Urinary bladder (tissue), 3 donors: ENCODE measurements at regions not wholly inside any gene's neighbourhood (a gene's known extent, or its start where the extent isn't known, plus 50 kb on each side); places are given as distances from the start of the nearest gene placed in this dataset.
"Not testable (repeated sequence)": the region's sequence is repeated elsewhere in the genome, so short reads cannot be mapped to it uniquely, and the experiment has no call there.

Source experiments
- DNase-seq: peaks from one replicate; pipeline ENCODE4 v3.0.0-alpha.2; 2015; ENCODE audit errors: extremely low spot score
- H3K27ac ChIP-seq: one replicate; pipeline ENCODE4 v1.5.1; 2013; ENCODE audit warnings: low read depth, mild to moderate bottlenecking, moderate library complexity
- H3K36me3 ChIP-seq: one replicate; pipeline ENCODE4 v1.6.1; 2013; ENCODE audit warnings: mild to moderate bottlenecking, moderate library complexity; ENCODE audit not compliant: insufficient read depth
- H3K4me1 ChIP-seq: one replicate; pipeline ENCODE4 v1.6.1; 2013; ENCODE audit warnings: mild to moderate bottlenecking, moderate library complexity; ENCODE audit not compliant: insufficient read depth
- H3K4me3 ChIP-seq: one replicate; pipeline ENCODE4 v1.5.1; 2013; ENCODE audit warnings: low read depth, low read length
- WGBS: extraction: QIAGEN DNeasy Blood & Tissue Kit; methylation state at CpG from one replicate; pipeline ENCODE4 v1.1.7; 2013; 5-methylcytosine and 5-hydroxymethylcytosine counted together
- donor health status: healthy with polysubstance abuse.
- donor health status: healthy.

DNA sequence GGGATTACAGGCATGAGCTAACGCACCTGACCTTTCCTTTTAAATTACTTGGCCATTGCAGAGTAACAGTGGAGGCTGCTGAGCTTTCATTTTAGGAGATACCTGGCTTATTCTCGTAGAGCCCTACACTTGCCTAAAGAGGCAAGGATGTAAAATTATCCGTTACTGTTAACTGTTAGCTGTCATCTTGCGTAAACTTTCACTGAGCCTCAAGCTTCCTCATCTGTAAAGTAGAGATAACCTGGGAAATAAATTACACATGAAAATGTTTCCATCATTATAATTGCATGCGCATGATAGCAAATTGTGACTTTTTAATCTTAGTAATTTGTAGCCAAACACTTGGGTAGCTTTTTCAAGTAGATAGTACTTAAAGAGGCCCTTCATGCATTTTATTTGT lies 118.8 kb upstream of the VKORC1L1 start:
- not testable (repeated sequence) for H3K36me3 ChIP-seq, DNase-seq, H3K27ac ChIP-seq, H3K4me1 ChIP-seq, H3K4me3 ChIP-seq
- 69% methylated on average over 5 of the region's 5 CpGs for WGBS

DNA sequence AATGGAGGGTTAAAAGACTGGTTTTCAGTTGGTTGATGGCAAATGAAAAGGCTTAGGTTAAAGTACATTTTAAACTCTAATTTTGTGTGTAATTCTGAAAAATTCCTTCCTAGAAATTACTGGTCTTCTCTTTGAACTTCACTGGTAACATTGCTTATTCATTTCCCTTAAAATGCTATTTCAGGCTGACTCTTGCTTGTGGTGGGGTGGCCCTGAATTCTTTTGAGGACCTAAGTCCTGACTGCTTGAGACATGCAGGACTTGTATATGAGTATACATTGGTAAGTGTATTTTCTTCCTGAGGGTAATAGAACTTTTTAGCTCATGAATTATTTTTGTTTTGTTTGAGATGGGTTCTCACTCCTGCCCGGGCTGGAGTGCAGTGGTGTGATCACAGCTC lies 113.9 kb upstream of the VKORC1L1 start:
- WGBS, result 82% methylated on average over 1 of the region's 1 CpG
- H3K36me3 ChIP-seq, H3K4me3 ChIP-seq, H3K27ac ChIP-seq, H3K4me1 ChIP-seq, DNase-seq: not testable (repeated sequence)

DNA sequence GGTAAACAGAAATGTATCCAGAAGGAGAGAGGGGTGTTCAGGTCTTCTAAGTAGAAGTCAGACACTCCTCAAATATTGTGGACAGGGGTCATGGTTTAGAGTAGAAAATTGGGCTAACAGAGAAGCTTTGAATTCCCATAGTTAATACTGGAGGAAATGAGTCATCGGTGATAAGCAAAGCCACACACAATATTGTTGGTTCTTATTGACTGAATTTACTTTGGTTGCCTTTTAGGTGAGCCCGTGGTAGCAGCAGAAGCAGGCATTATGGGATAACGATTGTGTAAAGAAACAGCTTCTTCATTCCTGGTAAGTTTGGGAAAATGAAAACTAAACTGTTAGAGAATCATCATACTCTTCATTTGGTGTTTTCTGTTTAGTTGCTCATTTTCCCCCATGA lies 110.2 kb upstream of the VKORC1L1 start:
- not testable (repeated sequence) for H3K27ac ChIP-seq, H3K36me3 ChIP-seq, DNase-seq, H3K4me1 ChIP-seq, H3K4me3 ChIP-seq
- WGBS, result 62% methylated on average over 3 of the region's 3 CpGs

DNA sequence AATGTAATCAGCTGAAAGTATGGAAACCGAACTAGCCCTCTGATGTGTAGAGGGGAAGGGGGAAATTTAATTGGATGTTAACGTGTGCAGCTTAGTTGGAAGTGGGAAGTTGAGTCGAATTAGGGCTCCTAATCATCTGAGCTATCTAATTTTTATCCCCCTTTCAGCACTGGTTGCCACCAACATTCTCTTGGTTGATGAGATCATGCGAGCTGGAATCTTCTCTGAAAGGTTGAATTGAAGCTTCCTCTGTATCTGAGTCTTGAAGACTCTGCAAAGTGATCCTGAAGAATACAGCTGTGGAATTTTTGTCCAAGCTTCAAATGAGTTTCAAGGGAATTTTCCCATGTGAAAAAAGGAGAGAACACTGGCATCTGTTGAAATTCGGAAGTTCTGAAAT lies 109.8 kb upstream of the VKORC1L1 start:
- H3K27ac ChIP-seq, DNase-seq, H3K36me3 ChIP-seq, H3K4me3 ChIP-seq, H3K4me1 ChIP-seq: not testable (repeated sequence)
- WGBS, result 75% methylated on average over 5 of the region's 5 CpGs

DNA sequence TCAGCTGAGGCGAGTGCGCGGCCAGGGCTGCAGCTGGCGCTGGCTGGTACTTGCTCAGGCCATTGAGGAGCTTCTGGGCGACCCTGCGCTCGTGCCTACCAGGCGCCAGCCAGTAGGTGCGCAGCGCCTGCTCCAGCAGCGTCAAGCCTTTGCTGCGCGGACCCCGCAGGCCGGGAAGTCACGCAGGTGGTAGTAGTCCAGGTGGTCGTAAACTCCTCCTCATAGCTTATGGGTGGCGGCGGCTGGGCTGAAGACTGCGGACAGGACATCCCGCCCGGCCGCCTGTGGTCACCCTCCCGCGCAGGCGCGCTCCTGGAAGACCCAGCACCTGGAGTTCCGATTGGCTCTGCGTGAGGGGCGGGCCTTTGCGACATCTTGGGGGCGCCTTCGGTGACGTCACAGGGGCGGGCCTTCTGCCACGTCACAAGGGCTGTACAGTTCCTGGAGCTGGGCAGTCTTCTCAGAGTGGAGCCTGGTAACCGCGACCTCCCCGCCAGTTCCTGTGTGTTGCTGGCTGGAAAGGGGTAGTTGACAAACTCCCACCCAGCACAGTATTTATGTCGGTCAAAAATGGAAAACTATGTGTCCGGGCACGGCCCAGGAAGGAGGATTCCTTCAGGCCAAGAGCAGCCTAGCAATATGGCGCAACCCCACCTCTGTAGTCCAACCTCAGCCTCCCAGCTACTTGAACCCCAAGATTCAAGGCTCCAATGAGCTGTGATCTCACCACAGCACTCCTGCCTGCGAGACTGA lies 102.2 kb upstream of the VKORC1L1 start:
- Histone ChIP-seq H3K4me3 (peak overlapping the region; percentile 72), H3K27ac (peak overlapping the region; percentile 74)
- DNase-seq, result peak; percentile 76
- not testable (repeated sequence) for H3K4me1 ChIP-seq, H3K36me3 ChIP-seq
- 3% methylated on average over 44 of the region's 44 CpGs for WGBS

DNA sequence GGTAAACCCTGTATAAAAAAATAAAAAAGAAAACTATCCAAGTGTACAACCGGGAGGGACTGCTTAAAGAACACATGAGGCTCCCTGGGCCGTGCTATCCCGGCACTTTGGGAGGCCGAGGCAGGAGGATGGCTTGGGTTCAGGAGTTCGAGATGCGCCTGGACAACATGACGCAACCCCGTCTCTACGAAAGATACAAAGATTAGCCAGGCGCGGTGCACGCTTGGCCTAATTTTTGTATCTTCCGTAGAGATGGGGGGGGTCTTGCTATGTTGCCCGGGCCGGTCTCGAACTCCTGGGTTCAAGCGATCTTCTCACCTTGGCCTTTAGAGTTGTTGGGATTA lies 101.7 kb upstream of the VKORC1L1 start:
- Histone ChIP-seq H3K27ac (peak overlapping the region; percentile 74), H3K4me3 (peak overlapping the region; percentile 12)
- H3K4me1 ChIP-seq, DNase-seq, H3K36me3 ChIP-seq: not testable (repeated sequence)
- WGBS, result 94% methylated on average over 17 of the region's 17 CpGs

DNA sequence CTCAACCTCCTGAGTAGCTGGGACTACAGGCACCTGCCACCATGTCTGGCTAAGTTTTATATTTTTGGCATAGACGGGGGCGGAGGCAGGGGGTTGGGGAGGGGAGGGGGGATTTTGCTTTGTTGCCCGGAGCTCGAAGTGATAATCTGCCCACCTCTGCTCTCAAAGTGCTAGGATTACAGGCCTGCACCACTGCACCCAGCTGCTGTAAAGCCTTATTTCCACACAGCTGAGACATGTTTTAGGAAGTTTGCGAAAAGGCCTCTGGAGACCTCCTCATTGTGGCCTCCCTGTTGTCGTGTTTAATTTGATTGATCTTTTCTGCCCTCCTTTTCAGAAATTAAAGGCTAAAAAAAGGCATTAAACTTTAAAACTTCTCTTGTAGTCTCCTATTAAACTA lies 96.2 kb upstream of the VKORC1L1 start:
- H3K36me3 ChIP-seq, result not testable (repeated sequence)
- WGBS, result 74% methylated on average over 6 of the region's 6 CpGs

DNA sequence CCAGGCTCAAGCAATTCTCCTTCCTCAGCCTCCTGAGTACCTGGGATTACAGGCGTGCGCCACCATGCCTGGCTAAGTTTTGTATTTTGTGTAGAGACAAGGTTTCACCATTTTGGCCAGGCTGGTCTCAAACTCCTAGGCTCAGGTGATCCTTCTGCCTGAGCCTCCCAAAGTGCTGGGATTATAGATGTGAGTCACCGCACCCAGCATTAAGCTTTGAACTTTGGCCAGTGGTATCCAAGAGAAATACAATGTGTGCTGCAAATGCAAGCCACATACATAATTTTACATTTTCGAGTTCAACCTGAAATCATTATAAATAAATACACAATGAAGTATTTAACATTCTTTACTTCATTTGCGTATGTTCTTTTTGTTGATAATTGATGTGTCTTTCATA lies 82.9 kb upstream of the VKORC1L1 start:
- not testable (repeated sequence) for H3K4me1 ChIP-seq, H3K36me3 ChIP-seq, H3K4me3 ChIP-seq, H3K27ac ChIP-seq, DNase-seq
- 94% methylated on average over 5 of the region's 5 CpGs for WGBS

More for the DNA sequence above, 96.2 kb upstream of the VKORC1L1 start:
- H3K4me1 ChIP-seq, H3K27ac ChIP-seq, H3K4me3 ChIP-seq, DNase-seq: not testable (repeated sequence)

DNA sequence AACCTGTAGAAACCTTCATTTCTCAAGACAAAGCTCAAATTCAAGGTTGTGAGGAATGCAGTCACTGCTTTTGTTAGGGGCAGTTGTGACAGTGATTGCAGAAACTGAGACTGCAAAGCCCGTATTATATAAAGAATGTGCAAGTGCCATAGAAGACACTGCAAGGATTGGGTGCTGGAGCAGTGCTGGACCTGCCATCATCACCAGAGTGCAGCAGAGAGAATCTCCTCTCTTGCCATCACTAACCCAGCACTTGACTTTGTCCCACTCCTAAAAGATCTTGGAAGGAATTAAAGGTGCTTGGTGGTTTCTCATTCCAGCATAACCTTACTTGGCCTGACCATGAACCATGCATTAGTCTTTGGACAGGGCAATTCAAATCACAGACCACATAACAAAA lies 81.1 kb upstream of the VKORC1L1 start:
- not testable (repeated sequence) for H3K36me3 ChIP-seq, H3K4me3 ChIP-seq, H3K27ac ChIP-seq, H3K4me1 ChIP-seq, DNase-seq
- WGBS, result 58% methylated on average over 1 of the region's 1 CpG

DNA sequence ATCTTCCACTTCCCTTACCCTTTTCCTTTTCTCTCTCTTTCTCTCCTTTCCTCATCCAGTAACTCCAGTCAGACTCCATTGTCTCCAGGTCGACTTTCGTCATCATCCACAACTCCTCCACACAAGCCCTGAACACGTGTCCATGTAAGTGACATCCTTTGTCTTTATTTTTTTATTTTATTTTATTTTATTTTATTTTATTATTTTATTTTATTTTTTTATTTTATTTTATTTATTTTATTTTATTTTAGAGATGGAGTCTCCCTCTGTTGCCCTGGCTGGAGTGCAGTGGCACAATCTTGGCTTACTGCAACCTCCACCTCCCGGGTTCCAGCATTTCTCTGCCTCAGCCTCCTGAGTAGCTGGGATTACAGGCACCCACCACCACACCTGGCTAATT lies 80.1 kb upstream of the VKORC1L1 start:
- H3K27ac ChIP-seq, H3K4me3 ChIP-seq, H3K4me1 ChIP-seq, DNase-seq, H3K36me3 ChIP-seq: not testable (repeated sequence)
- 92% methylated on average over 4 of the region's 4 CpGs for WGBS

DNA sequence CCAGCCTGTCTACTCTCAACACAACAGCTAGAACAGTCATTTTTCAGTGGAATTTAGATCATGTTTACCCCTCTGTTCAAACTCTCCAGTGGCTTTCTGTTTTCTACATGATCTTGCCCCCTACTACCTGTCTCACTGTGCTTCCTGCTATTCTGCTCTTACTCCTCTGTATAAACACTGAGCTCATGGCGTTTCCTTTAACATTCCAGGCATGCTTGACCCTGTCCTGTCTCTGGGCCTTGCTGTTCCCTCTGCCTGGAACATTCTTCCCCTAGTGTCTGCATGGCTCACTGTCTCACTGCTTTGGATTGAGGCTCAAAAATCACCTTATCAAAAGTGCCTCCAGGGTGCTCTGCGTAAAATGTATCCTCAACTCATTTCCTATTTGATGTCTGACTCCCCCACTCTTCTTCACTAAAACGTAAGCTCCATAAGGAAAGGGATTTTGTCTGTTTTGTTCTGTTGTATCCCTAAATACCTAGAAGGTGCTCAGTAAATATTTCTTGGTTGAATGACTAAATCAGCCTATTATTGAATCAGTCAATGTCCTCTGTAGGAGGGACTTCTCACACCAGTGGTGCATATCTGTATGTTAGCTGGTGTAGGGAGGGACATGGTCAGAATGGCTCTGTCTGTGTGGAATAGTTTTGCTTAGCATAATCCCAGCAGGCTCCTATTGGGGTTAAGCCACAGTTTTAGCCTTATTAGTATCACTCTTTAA lies 78.0 kb upstream of the VKORC1L1 start:
- WGBS, result 60% methylated on average over 3 of the region's 3 CpGs
- not testable (repeated sequence) for H3K27ac ChIP-seq, H3K4me1 ChIP-seq

DNA sequence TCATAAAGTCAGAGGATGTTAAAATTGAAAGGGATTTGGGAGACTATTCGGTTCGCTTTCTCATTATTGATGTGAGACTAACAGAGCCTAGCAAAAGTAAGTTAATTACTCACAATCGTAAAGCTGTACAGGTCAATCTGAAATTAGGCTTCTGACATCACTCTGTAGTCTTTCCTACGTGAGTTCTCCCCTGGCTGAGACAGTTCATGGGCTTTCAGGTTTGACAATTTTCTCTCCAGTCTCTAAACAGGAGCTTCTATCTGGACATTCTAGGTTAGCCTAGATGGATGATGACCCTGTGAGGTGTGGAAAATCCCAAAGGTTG lies 77.5 kb upstream of the VKORC1L1 start:
- WGBS, result 86% methylated on average over 4 of the region's 4 CpGs
- DNase-seq, H3K27ac ChIP-seq, H3K4me3 ChIP-seq, H3K4me1 ChIP-seq, H3K36me3 ChIP-seq: not testable (repeated sequence)

More for the DNA sequence above, 78.0 kb upstream of the VKORC1L1 start:
- DNase-seq, H3K4me3 ChIP-seq, H3K36me3 ChIP-seq: not testable (repeated sequence)

DNA sequence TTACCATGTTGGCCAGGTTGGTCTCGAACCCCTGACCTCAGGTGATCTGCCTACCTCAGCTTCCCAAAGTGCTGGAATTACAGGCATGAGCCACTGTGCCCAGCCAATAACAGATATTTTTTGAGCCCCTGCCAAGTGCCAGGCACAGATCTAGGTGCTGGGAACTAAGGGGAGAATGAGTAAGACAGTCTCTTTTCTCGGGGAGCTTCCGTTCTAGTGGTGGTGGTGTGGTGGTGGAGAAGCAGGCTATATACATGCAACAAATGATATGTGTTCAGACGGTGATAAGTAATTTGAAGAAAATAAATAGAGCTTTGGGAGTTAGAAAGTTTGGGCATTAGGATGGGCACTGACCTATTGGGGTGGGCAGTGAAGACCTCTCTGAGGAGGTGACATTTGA lies 76.7 kb upstream of the VKORC1L1 start:
- 96% methylated on average over 4 of the region's 4 CpGs for WGBS
- no peak for DNase-seq
- H3K4me1 ChIP-seq, result no peaks in the 10 kb centered on the region
- H3K4me3 ChIP-seq, result no peak overlapping the region
- H3K36me3 ChIP-seq, result no peaks in the 10 kb centered on the region
- H3K27ac ChIP-seq, result no peak overlapping the region

DNA sequence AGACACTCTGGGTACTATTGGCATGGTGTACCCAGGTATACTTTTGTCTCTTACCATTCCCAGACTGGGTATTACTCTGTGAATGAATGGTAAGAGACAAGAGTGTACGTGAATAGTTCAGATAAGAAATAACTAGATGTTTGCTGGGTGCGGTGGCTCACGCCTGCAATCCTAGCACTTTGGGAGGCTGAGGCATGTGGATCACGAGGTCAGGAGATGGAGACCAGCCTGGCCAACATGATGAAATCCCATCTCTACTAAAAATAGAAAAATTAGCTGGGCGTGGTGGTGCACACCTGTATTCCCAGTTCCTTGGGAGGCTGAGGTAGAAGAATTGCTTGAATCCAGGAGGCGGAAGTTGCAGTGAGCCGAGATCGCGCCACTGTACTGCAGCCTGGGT lies 75.8 kb upstream of the VKORC1L1 start:
- not testable (repeated sequence) for H3K4me1 ChIP-seq, H3K4me3 ChIP-seq, H3K36me3 ChIP-seq, H3K27ac ChIP-seq, DNase-seq
- 89% methylated on average over 9 of the region's 9 CpGs for WGBS
